ENCODE measurements at regions not wholly inside any gene's neighbourhood (a gene's known extent, or its start where the extent isn't known, plus 50 kb on each side); places are given as distances from the start of the nearest gene placed in this dataset.
A peak's percentile ranks its signal among the peaks of the same experiment; 100 is the strongest.

GRCh38 chr5:74549384-74549783 lies 91.1 kb downstream of the ENC1 start:
- Histone ChIP-seq H3K36me3 (ENCODE audit: control insufficient read depth in 2 of 2, insufficient read depth in 1 of 2, low read length in 2 of 2) (no peaks in the 10 kb centered on the region), H3K4me3 (ENCODE audit: low read depth, low read length) (no peak overlapping the region), H3K9me3 (ENCODE audit: control insufficient read depth, insufficient read depth, low read depth, low read length) (no peaks in the 10 kb centered on the region), H3K4me1 (ENCODE audit: control insufficient read depth, insufficient read depth, low read length) (peaks cover 3% of the 10 kb centered on the region; the same call in 1 of the 2 replicates), H3K27ac (ENCODE audit: extremely low read depth, low read depth, low read length) (no peak overlapping the region)
- ChIA-PET CTCF (no interaction called here), POLR2A (no interaction called here)
- TF ChIP-seq WT1 (tag by site-specific recombination; IDR thresholded peaks at IDR 0.05) (no peak), ZNF24 (tag by site-specific recombination; IDR thresholded peaks at IDR 0.05) (no peak), SCRT1 (tag by site-specific recombination; IDR thresholded peaks at IDR 0.05; ENCODE audit: borderline replicate concordance) (no peak), ZNF23 (tag by site-specific recombination; IDR thresholded peaks at IDR 0.05; ENCODE audit: borderline replicate concordance) (no peak), GFI1B (tag by site-specific recombination; IDR thresholded peaks at IDR 0.05) (no peak), ZNF157 (tag by site-specific recombination; IDR thresholded peaks at IDR 0.05) (no peak), ZNF366 (tag by site-specific recombination; conservative IDR thresholded peaks at IDR 0.05) (no peak), ZNF248 (tag by site-specific recombination; IDR thresholded peaks at IDR 0.05) (no peak)

- Histone ChIP-seq H3K36me3 (ENCODE audit: control insufficient read depth in 2 of 2, insufficient read depth in 1 of 2, low read length in 2 of 2) (no peaks in the 10 kb centered on the region), H3K9me3 (ENCODE audit: control insufficient read depth, insufficient read depth, low read depth, low read length) (no peaks in the 10 kb centered on the region), H3K4me1 (ENCODE audit: control insufficient read depth, insufficient read depth, low read length) (peaks cover 21% of the 10 kb centered on the region), H3K4me3 (ENCODE audit: low read depth, low read length) (no peak overlapping the region), H3K27ac (ENCODE audit: extremely low read depth, low read depth, low read length) (no peak overlapping the region)
- ChIA-PET CTCF (no interaction called here), POLR2A (no interaction called here)
- TF ChIP-seq ZNF214 (tag by site-specific recombination; IDR thresholded peaks at IDR 0.05; ENCODE audit: borderline replicate concordance) = no peak
- TF ChIP-seq ZNF449 (tag by site-specific recombination; IDR thresholded peaks at IDR 0.05) = no peak
- no peak for TF ChIP-seq ZNF768 (tag by site-specific recombination; IDR thresholded peaks at IDR 0.05)
- TF ChIP-seq ZSCAN4 (tag by site-specific recombination; IDR thresholded peaks at IDR 0.05) = no peak
- no peak for TF ChIP-seq ZNF10 (tag by site-specific recombination; IDR thresholded peaks at IDR 0.05)
- no peak for TF ChIP-seq ZNF48 (tag by site-specific recombination; IDR thresholded peaks at IDR 0.05)
- no peak for TF ChIP-seq ZBTB1 (tag by site-specific recombination; IDR thresholded peaks at IDR 0.05)
- TF ChIP-seq ZNF837 (tag by site-specific recombination; IDR thresholded peaks at IDR 0.05) = no peak
- TF ChIP-seq ZBTB17 (tag by site-specific recombination; IDR thresholded peaks at IDR 0.05) = no peak
Measured at GRCh38 chr5:74546796-74547195, 93.7 kb downstream of the ENC1 start.

- CTCF ChIA-PET = interaction anchor here (1.1 kb wide), 1 partner anchor 492 kb away, joined by 3 read pairs; no protein-coding TSS in a partner anchor
- POLR2A ChIA-PET = no interaction called here
- no peak for TF ChIP-seq ZNF26 (tag by site-specific recombination; IDR thresholded peaks at IDR 0.05)
- no peak for TF ChIP-seq SETDB1 (IDR thresholded peaks at IDR 0.05; ENCODE audit: insufficient read length, low read length)
- no peak for TF ChIP-seq ZNF549 (tag by site-specific recombination; IDR thresholded peaks at IDR 0.05)
- no peak for TF ChIP-seq ZNF596 (tag by site-specific recombination; IDR thresholded peaks at IDR 0.05)
- TF ChIP-seq ZNF341 (tag by site-specific recombination; IDR thresholded peaks at IDR 0.05; ENCODE audit: low read depth) = no peak
- no peak for TF ChIP-seq PRDM10 (tag by site-specific recombination; IDR thresholded peaks at IDR 0.05)
- TF ChIP-seq ZNF391 (tag by site-specific recombination; IDR thresholded peaks at IDR 0.05; ENCODE audit: borderline replicate concordance, low read depth) = no peak
- no peak for TF ChIP-seq ZNF426 (tag by site-specific recombination; IDR thresholded peaks at IDR 0.05)
- TF ChIP-seq SP7 (tag by site-specific recombination; IDR thresholded peaks at IDR 0.05) = no peak
- no peak for TF ChIP-seq ZNF654 (tag by site-specific recombination; IDR thresholded peaks at IDR 0.05; ENCODE audit: low read depth)
Measured at GRCh38 chr5:74544811-74545210, 95.7 kb downstream of the ENC1 start.

More at GRCh38 chr5:74544811-74545210, 95.7 kb downstream of the ENC1 start:
- peak overlapping the region; percentile 30; the same call in 1 of the 2 replicates for H3K27ac ChIP-seq (ENCODE audit: extremely low read depth, low read depth, low read length)
- H3K4me3 ChIP-seq (ENCODE audit: low read depth, low read length) = no peak overlapping the region
- H3K4me1 ChIP-seq (ENCODE audit: control insufficient read depth, insufficient read depth, low read length) = peaks cover 27% of the 10 kb centered on the region
- H3K36me3 ChIP-seq (ENCODE audit: control insufficient read depth in 2 of 2, insufficient read depth in 1 of 2, low read length in 2 of 2) = no peaks in the 10 kb centered on the region
- H3K9me3 ChIP-seq (ENCODE audit: control insufficient read depth, insufficient read depth, low read depth, low read length) = no peaks in the 10 kb centered on the region

All from HEK293 (cell line).